PC-9 (cell line): ENCODE measurements at regions not wholly inside any gene's neighbourhood (a gene's known extent, or its start where the extent isn't known, plus 50 kb on each side); places are given as distances from the start of the nearest gene placed in this dataset.

Source experiments
- BruUV-seq: library from RNA; stranded (reverse); fragments of 400-500 nt; replicated peaks from 2 replicates; lab custom pipeline; 2021; lab: Mats Ljungman, UMichigan
- CTCF ChIA-PET: fragments of 300-600 bp; sonication (Branson Sonifier 250); formaldehyde crosslinking; loops from one replicate; lab custom pipeline; 2022; ENCODE audit warnings: antibody characterized with exemption; lab: Charles Lee
- POLR2A ChIA-PET: fragments of 300-600 bp; sonication (Branson Sonifier 250); formaldehyde crosslinking; loops from one replicate; lab custom pipeline; 2022; ENCODE audit warnings: antibody characterized with exemption; ENCODE audit not compliant: unreplicated experiment; lab: Charles Lee
- DNase-seq, 2 experiments: peaks; one replicate each; pipeline versions ENCODE4 v3.0.0 to v3.0.0-alpha.2; 2015 to 2022; ENCODE audit warnings: mixed read lengths in 1 of 2
- H2AFZ ChIP-seq: fragments of 200-600 bp; sonication (generic); 2 replicates; pipeline ENCODE4 v1.8.1; 2017; ENCODE audit warnings: antibody characterized with exemption
- H3F3A ChIP-seq: fragments of 200-600 bp; sonication (generic); 2 replicates; pipeline ENCODE4 v1.8.1; 2017; ENCODE audit warnings: antibody characterized with exemption, mild to moderate bottlenecking, low read depth; ENCODE audit not compliant: insufficient read depth
- H3K27ac ChIP-seq: fragments of 200-600 bp; sonication (generic); 2 replicates; pipeline ENCODE4 v1.6.1; 2016; ENCODE audit warnings: mixed run types
- H3K27me3 ChIP-seq: fragments of 200-600 bp; sonication (generic); 2 replicates; pipeline ENCODE4 v1.6.1; 2016; ENCODE audit warnings: low read depth, mixed run types; ENCODE audit not compliant: insufficient read depth
- H3K36me3 ChIP-seq: fragments of 200-600 bp; sonication (generic); 2 replicates; pipeline ENCODE4 v1.6.1; 2016; ENCODE audit warnings: low read depth, mixed run types
- H3K4me1 ChIP-seq: fragments of 200-600 bp; sonication (generic); replicated peaks from 2 replicates; pipeline ENCODE4 v1.6.1; 2016; ENCODE audit warnings: mixed run types; ENCODE audit not compliant: insufficient read depth
- H3K4me2 ChIP-seq: fragments of 200-600 bp; sonication (generic); 2 replicates; pipeline ENCODE4 v1.6.1; 2017; ENCODE audit warnings: mixed run types
- H3K4me3 ChIP-seq: fragments of 200-600 bp; sonication (generic); 2 replicates; pipeline ENCODE4 v1.6.1; 2016; ENCODE audit warnings: mixed run types
- H3K79me2 ChIP-seq: fragments of 200-600 bp; sonication (generic); 2 replicates; pipeline ENCODE4 v1.6.1; 2017; ENCODE audit warnings: low read depth, mixed run types
- H3K9me2 ChIP-seq: fragments of 200-600 bp; sonication (generic); 2 replicates; pipeline ENCODE4 v1.8.1; 2017; ENCODE audit warnings: mild to moderate bottlenecking; ENCODE audit not compliant: insufficient read depth
- H3K9me3 ChIP-seq: fragments of 200-600 bp; sonication (generic); 2 replicates; pipeline ENCODE4 v1.8.1; 2016; ENCODE audit warnings: low read depth; ENCODE audit not compliant: insufficient read depth
- H4K20me1 ChIP-seq: fragments of 200-600 bp; sonication (generic); 2 replicates; pipeline ENCODE4 v1.8.1; 2017; ENCODE audit not compliant: insufficient read depth
- CTCF ChIP-seq: fragments of 200-600 bp; sonication (generic); conservative IDR thresholded peaks from 2 replicates; pipeline ENCODE4 v1.6.1; 2017; ENCODE audit warnings: mixed run types, antibody characterized with exemption, mild to moderate bottlenecking, moderate library complexity
- EZH2 ChIP-seq: fragments of 200-600 bp; sonication (generic); IDR thresholded peaks from 2 replicates; pipeline ENCODE4 v1.8.0; 2017; ENCODE audit warnings: antibody characterized with exemption, low read depth
- intact Hi-C: fragments of 100-400 bp; cut with micrococcal nuclease; formaldehyde crosslinking; loops from one replicate; pipeline ENCODE4 v1.10.0; 2022; ENCODE audit not compliant: unreplicated experiment

GRCh38 chr4:79645942-79646341, 237.9 kb upstream of the GK2 start:
- DNase-seq: no peak
- no peaks in the 10 kb centered on the region for H3F3A ChIP-seq
- no peak overlapping the region for H2AFZ ChIP-seq
- H3K79me2 ChIP-seq: no peaks in the 10 kb centered on the region
- H3K9me3 ChIP-seq: no peaks in the 10 kb centered on the region
- H3K36me3 ChIP-seq: no peaks in the 10 kb centered on the region
- TF ChIP-seq EZH2 (no peak), CTCF (no peak)
- no peaks in the 10 kb centered on the region; the same call in 1 of the 2 replicates for H3K4me1 ChIP-seq
- H3K27ac ChIP-seq: no peak overlapping the region
- H3K4me3 ChIP-seq: no peak overlapping the region
- intact Hi-C loops: no loop called here
- H3K27me3 ChIP-seq: no peaks in the 10 kb centered on the region
- BruUV-seq: no TSS peak
- H3K9me2 ChIP-seq: no peaks in the 10 kb centered on the region
- H4K20me1 ChIP-seq: no peaks in the 10 kb centered on the region
- POLR2A ChIA-PET: no interaction called here
- H3K4me2 ChIP-seq: no peak overlapping the region
- CTCF ChIA-PET: no interaction called here

GRCh38 chr4:79638735-79639134, 230.7 kb upstream of the GK2 start:
- no peak for TF ChIP-seq EZH2
- no peak for TF ChIP-seq CTCF
- H3K27ac ChIP-seq: no peak overlapping the region
- H3K4me2 ChIP-seq: no peak overlapping the region
- H3K4me3 ChIP-seq: no peak overlapping the region
- no peaks in the 10 kb centered on the region for H3K9me3 ChIP-seq
- no peaks in the 10 kb centered on the region for H3K36me3 ChIP-seq
- no peak for DNase-seq
- H3K9me2 ChIP-seq: no peaks in the 10 kb centered on the region
- no peaks in the 10 kb centered on the region for H3F3A ChIP-seq
- no peak overlapping the region for H2AFZ ChIP-seq
- H4K20me1 ChIP-seq: no peaks in the 10 kb centered on the region
- ChIA-PET POLR2A (no interaction called here), CTCF (no interaction called here)
- no TSS peak for BruUV-seq
- H3K27me3 ChIP-seq: no peaks in the 10 kb centered on the region
- H3K4me1 ChIP-seq: no peaks in the 10 kb centered on the region
- H3K79me2 ChIP-seq: no peaks in the 10 kb centered on the region
- intact Hi-C loops: no loop called here

GRCh38 chr4:79636991-79637390, 229.0 kb upstream of the GK2 start:
- no peaks in the 10 kb centered on the region for H3K9me3 ChIP-seq
- H3K79me2 ChIP-seq: no peaks in the 10 kb centered on the region
- no peaks in the 10 kb centered on the region for H4K20me1 ChIP-seq
- H3K27ac ChIP-seq: no peak overlapping the region
- H3K9me2 ChIP-seq: no peaks in the 10 kb centered on the region
- no peaks in the 10 kb centered on the region for H3K36me3 ChIP-seq
- no peaks in the 10 kb centered on the region for H3F3A ChIP-seq
- H3K4me1 ChIP-seq: no peaks in the 10 kb centered on the region
- no TSS peak for BruUV-seq
- H3K27me3 ChIP-seq: no peaks in the 10 kb centered on the region
- no peak overlapping the region for H3K4me2 ChIP-seq
- no peak overlapping the region for H3K4me3 ChIP-seq
- POLR2A ChIA-PET: no interaction called here
- DNase-seq: no peak
- CTCF ChIA-PET: no interaction called here
- H2AFZ ChIP-seq: no peak overlapping the region
- TF ChIP-seq EZH2 (no peak), CTCF (no peak)
- intact Hi-C loops: no loop called here
